ENCODE measurements at regions not wholly inside any gene's neighbourhood (a gene's known extent, or its start where the extent isn't known, plus 50 kb on each side); places are given as distances from the start of the nearest gene placed in this dataset. TPM values are rescaled to one million over a fixed set of nuclear protein-coding genes. Genes with fewer than 3 reads are reported as not detected.

DNA sequence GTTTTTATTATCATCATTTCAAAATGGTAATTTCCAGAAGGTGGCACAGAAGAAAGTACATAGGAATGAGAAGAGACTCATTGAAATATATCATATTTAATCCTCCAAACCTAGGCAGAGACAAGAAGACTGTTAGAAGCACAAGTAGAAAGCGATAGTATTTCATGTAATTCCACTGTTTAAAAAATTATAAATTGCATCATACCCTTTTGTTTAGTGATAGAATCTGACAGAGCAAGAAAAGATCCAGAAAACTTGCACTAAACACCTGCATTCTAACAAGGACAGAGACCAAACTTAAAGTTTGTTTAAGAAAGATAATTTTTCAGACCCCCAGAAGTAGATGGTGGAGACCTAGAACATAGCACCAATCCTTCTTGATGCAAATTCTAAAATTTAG lies 56.9 kb upstream of the CD96 start:
- Histone ChIP-seq H3K36me3 (ENCODE audit: control insufficient read depth in 2 of 4, insufficient read depth in 4 of 4, low read length in 3 of 4) (no peaks in the 10 kb centered on the region; a peak in 1 of 8 replicates), H3K23ac (ENCODE audit: insufficient read length) (no peak overlapping the region), H2AK5ac (ENCODE audit: low read depth, low read length) (no peak overlapping the region), H3K4me3 (ENCODE audit: extremely low read depth in 1 of 4, insufficient read depth in 2 of 4, low read depth in 3 of 4, low read length in 4 of 4) (no peak overlapping the region), H3K14ac (ENCODE audit: insufficient read length) (no peak overlapping the region), H3K4ac (replicated peaks; ENCODE audit: insufficient read length, low read depth, low read length) (no peak overlapping the region), H2BK15ac (ENCODE audit: low read length) (no peak overlapping the region), H4K5ac (ENCODE audit: insufficient read length, low read depth, low read length) (no peak overlapping the region), H3K79me1 (ENCODE audit: low read depth, low read length) (no peaks in the 10 kb centered on the region), H2BK12ac (ENCODE audit: low read depth, low read length) (no peak overlapping the region), H3K9ac (replicated peaks in 1 of 4; ENCODE audit: extremely low read depth in 1 of 4, low read depth in 3 of 4, low read length in 3 of 4) (no peak overlapping the region), H3K18ac (ENCODE audit: extremely low read depth, low read length) (no peak overlapping the region), H3K4me1 (replicated peaks in 1 of 4; ENCODE audit: control insufficient read depth in 3 of 4, insufficient read depth in 4 of 4, low read length in 3 of 4) (no peaks in the 10 kb centered on the region), H4K8ac (ENCODE audit: extremely low read depth, insufficient read depth, low read length) (no peak overlapping the region), H2BK20ac (ENCODE audit: low read length) (no peak overlapping the region), H3K4me2 (ENCODE audit: insufficient read depth in 1 of 2, low read depth in 2 of 2, low read length in 2 of 2) (no peak overlapping the region), H2BK120ac (replicated peaks; ENCODE audit: low read depth, low read length) (no peak overlapping the region), H3K23me2 (ENCODE audit: low read depth, low read length) (no peaks in the 10 kb centered on the region), H3K79me2 (ENCODE audit: control insufficient read depth in 1 of 2, insufficient read depth in 2 of 2, low read length in 2 of 2) (no peaks in the 10 kb centered on the region), H4K91ac (replicated peaks; ENCODE audit: insufficient read length, low read length) (no peak overlapping the region), H2BK5ac (ENCODE audit: low read depth, low read length) (no peak overlapping the region), H3K9me3 (ENCODE audit: insufficient read depth in 2 of 2, low read depth in 1 of 2, low read length in 1 of 2) (no peaks in the 10 kb centered on the region), H3K27ac (ENCODE audit: low read depth, low read length) (no peak overlapping the region), H3K27me3 (replicated peaks in 1 of 4; ENCODE audit: control insufficient read depth in 3 of 4, extremely low read depth in 1 of 4, insufficient read depth in 3 of 4, low read length in 3 of 4) (no peaks in the 10 kb centered on the region), H3K56ac (replicated peaks; ENCODE audit: insufficient read length, low read depth, low read length) (no peak overlapping the region), H2AFZ (ENCODE audit: low read length) (no peak overlapping the region), H4K20me1 (replicated peaks in 1 of 2; ENCODE audit: control insufficient read depth in 1 of 2, insufficient read depth in 2 of 2, low read length in 2 of 2) (no peaks in the 10 kb centered on the region)
- TF ChIP-seq BRCA1 (IDR thresholded peaks at IDR 0.05; ENCODE audit: low read depth, low read length): no peak
- no peak for TF ChIP-seq FOSL1 (IDR thresholded peaks at IDR 0.05; ENCODE audit: insufficient read depth, low read depth, low read length)
- no peak for TF ChIP-seq JUN (IDR thresholded peaks at IDR 0.05; ENCODE audit: low read depth, low read length)
- ChIA-PET POLR2A (ENCODE audit: partially characterized antibody) (no interaction called here), CTCF (ENCODE audit: partially characterized antibody) (no interaction called here)
- WGBS, 2 experiments (ENCODE audit: extremely low coverage in 1 of 2, insufficient coverage in 1 of 2, insufficient read length in 1 of 2, insufficient replicate concordance in 2 of 2, low coverage in 1 of 2, low lambda C conversion rate in 2 of 2, missing lambda C conversion rate in 1 of 2): 81% methylated on average over 1 of the region's 1 CpG; no CpG with 5 or more reads in 1 of the 2 experiments
- no peak for DNase-seq (ENCODE audit: low read depth in 1 of 2, low spot score in 2 of 2)
- FAIRE-seq: no peak

Small RNA genes lying in the stretch of these regions (small RNA-seq; reads per million reads assigned to genes)
- gene ATP6V0CP2 (ENCODE audit: insufficient read depth): not detected

Data from H1 (cell line).